GF-D8 (cell line): ENCODE measurements at regions not wholly inside any gene's neighbourhood (a gene's known extent, or its start where the extent isn't known, plus 50 kb on each side); places are given as distances from the start of the nearest gene placed in this dataset.

Experiments
- DNase-seq: peaks from one replicate; lab custom pipeline; 2025; lab: John Stamatoyannopoulos, UW

GRCh38 chr11:134008634-134009071 is 51.9 kb upstream of the IGSF9B start:
- no peak for DNase-seq

- no peak for DNase-seq
Measured at GRCh38 chr11:134013518-134013917, 55.4 kb upstream of the JAM3 start.

- DNase-seq = peak; percentile 28
Measured at GRCh38 chr11:134014511-134014910, 54.4 kb upstream of the JAM3 start.

- no peak for DNase-seq
Measured at GRCh38 chr11:134015556-134015955, 53.3 kb upstream of the JAM3 start.

- no peak for DNase-seq
Measured at GRCh38 chr11:134017511-134018430, 51.1 kb upstream of the JAM3 start.
